ENCODE measurements at regions not wholly inside any gene's neighbourhood (a gene's known extent, or its start where the extent isn't known, plus 50 kb on each side); places are given as distances from the start of the nearest gene placed in this dataset.

GRCh38 chr14:30223385-30223785 lies 295.7 kb upstream of the PRKD1 start:
- Mint-ChIP-seq H3K27me3 (no peaks in the 10 kb centered on the region), H3K36me3 (ENCODE audit: insufficient read depth) (no peaks in the 10 kb centered on the region), H3K9me3 (ENCODE audit: low read depth) (no peaks in the 10 kb centered on the region), H3K27ac (no peak overlapping the region), H3K4me3 (ENCODE audit: low read depth) (no peak overlapping the region), H3K4me1 (ENCODE audit: low read depth) (peaks cover 8% of the 10 kb centered on the region)
- TF ChIP-seq CTCF (IDR thresholded peaks at IDR 0.05; ENCODE audit: unreplicated experiment): no peak
- DNase-seq (ENCODE audit: low spot score, unreplicated experiment): no peak

DNA sequence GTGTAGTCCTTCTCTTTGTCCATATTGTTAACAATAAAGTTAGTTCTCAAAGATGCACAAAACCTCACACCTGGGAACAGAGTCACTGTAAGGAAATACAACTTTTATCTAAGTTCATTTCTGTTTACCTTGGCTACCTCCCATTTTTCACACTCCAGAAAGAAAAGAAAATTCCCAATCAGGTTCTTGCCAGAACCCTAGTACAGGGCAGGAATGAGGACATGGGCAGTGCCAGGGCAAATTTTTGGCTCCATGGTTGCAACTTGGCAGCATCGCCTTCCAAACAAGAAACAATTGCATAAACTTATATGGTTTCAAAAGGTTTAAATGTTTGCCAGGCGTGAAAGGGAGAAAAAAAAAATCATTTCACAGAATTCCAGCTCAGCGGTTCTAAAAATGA lies 296.3 kb upstream of the PRKD1 start:
- TF ChIP-seq CTCF (IDR thresholded peaks at IDR 0.05; ENCODE audit: unreplicated experiment): no peak
- Mint-ChIP-seq H3K36me3 (ENCODE audit: insufficient read depth) (no peaks in the 10 kb centered on the region), H3K9me3 (ENCODE audit: low read depth) (no peaks in the 10 kb centered on the region), H3K4me1 (ENCODE audit: low read depth) (peaks cover 8% of the 10 kb centered on the region), H3K27me3 (no peaks in the 10 kb centered on the region), H3K4me3 (ENCODE audit: low read depth) (no peak overlapping the region), H3K27ac (no peak overlapping the region)
- DNase-seq (ENCODE audit: low spot score, unreplicated experiment): no peak

GRCh38 chr14:30225176-30225575 lies 297.5 kb upstream of the PRKD1 start:
- H3K4me3 Mint-ChIP-seq (ENCODE audit: low read depth): no peak overlapping the region
- no peak overlapping the region for H3K27ac Mint-ChIP-seq
- DNase-seq (ENCODE audit: low spot score, unreplicated experiment): no peak
- TF ChIP-seq CTCF (IDR thresholded peaks at IDR 0.05; ENCODE audit: unreplicated experiment): no peak
- H3K4me1 Mint-ChIP-seq (ENCODE audit: low read depth): peaks cover 8% of the 10 kb centered on the region
- H3K9me3 Mint-ChIP-seq (ENCODE audit: low read depth): no peaks in the 10 kb centered on the region
- H3K36me3 Mint-ChIP-seq (ENCODE audit: insufficient read depth): no peaks in the 10 kb centered on the region
- H3K27me3 Mint-ChIP-seq: no peaks in the 10 kb centered on the region

- H3K9me3 Mint-ChIP-seq (ENCODE audit: low read depth): no peaks in the 10 kb centered on the region
- no peaks in the 10 kb centered on the region for H3K36me3 Mint-ChIP-seq (ENCODE audit: insufficient read depth)
- no peak overlapping the region for H3K27ac Mint-ChIP-seq
- no peak for DNase-seq (ENCODE audit: low spot score, unreplicated experiment)
- H3K27me3 Mint-ChIP-seq: no peaks in the 10 kb centered on the region
- peaks cover 8% of the 10 kb centered on the region for H3K4me1 Mint-ChIP-seq (ENCODE audit: low read depth)
- no peak overlapping the region for H3K4me3 Mint-ChIP-seq (ENCODE audit: low read depth)
- no peak for TF ChIP-seq CTCF (IDR thresholded peaks at IDR 0.05; ENCODE audit: unreplicated experiment)
Measured at GRCh38 chr14:30227436-30227835, 299.8 kb upstream of the PRKD1 start.

GRCh38 chr14:30227876-30228275 lies 300.2 kb upstream of the PRKD1 start:
- Mint-ChIP-seq H3K4me1 (ENCODE audit: low read depth) (peaks cover 8% of the 10 kb centered on the region), H3K4me3 (ENCODE audit: low read depth) (no peak overlapping the region), H3K9me3 (ENCODE audit: low read depth) (no peaks in the 10 kb centered on the region), H3K27me3 (no peaks in the 10 kb centered on the region), H3K36me3 (ENCODE audit: insufficient read depth) (no peaks in the 10 kb centered on the region), H3K27ac (no peak overlapping the region)
- no peak for DNase-seq (ENCODE audit: low spot score, unreplicated experiment)
- TF ChIP-seq CTCF (IDR thresholded peaks at IDR 0.05; ENCODE audit: unreplicated experiment): no peak

Measured in progenitor cell of endocrine pancreas (in vitro differentiated cells).